Naive thymus-derived CD8-positive, alpha-beta T cell (primary cell): ENCODE measurements at regions not wholly inside any gene's neighbourhood (a gene's known extent, or its start where the extent isn't known, plus 50 kb on each side); places are given as distances from the start of the nearest gene placed in this dataset.
"Not testable (repeated sequence)": the region's sequence is repeated elsewhere in the genome, so short reads cannot be mapped to it uniquely, and the experiment has no call there.

ENCODE experiments used
- ATAC-seq, 2 donors: fragments of 150-1000 bp; cut with Tn5 transposase in 1 of 2; sonication (Bioruptor Pico), chemical (Tn5 transposase) in 1 of 2; 1 replicate in 1 of 2; 2 replicates in 1 of 2; pipeline ENCODE4 v1.10.0; 2021; ENCODE audit warnings: mild to moderate bottlenecking in 2 of 2, moderate library complexity in 2 of 2
- POLR2A ChIA-PET: fragments of 350-600 bp; sonication (Branson Sonifier 250); formaldehyde crosslinking; loops from one replicate; lab custom pipeline; 2021; ENCODE audit warnings: antibody characterized with exemption; lab: Charles Lee
- DNase-seq, 10 donors: peaks; one replicate each; pipeline versions ENCODE4 v3.0.0 to v3.0.0-alpha.2; 2020 to 2022
- H3K27ac Mint-ChIP-seq, 10 donors: one replicate each; pipeline ENCODE4 v1.8.0; 2020 to 2022; ENCODE audit warnings: mild to moderate bottlenecking in 10 of 10, mixed read lengths in 10 of 10, moderate library complexity in 4 of 10, inconsistent platforms in 1 of 10
- H3K27me3 Mint-ChIP-seq, 5 donors: one replicate each; pipeline ENCODE4 v1.8.0; 2021 to 2022; ENCODE audit warnings: mixed read lengths in 5 of 5
- H3K36me3 Mint-ChIP-seq, 3 donors: one replicate each; pipeline ENCODE4 v1.8.0; 2020 to 2022; ENCODE audit warnings: mixed read lengths in 3 of 3, mild to moderate bottlenecking in 2 of 3, inconsistent platforms in 1 of 3
- H3K4me1 Mint-ChIP-seq, 4 donors: one replicate each; pipeline ENCODE4 v1.8.0; 2021 to 2022; ENCODE audit warnings: mixed read lengths in 4 of 4
- H3K4me3 Mint-ChIP-seq, 10 donors: one replicate each; pipeline ENCODE4 v1.8.0; 2020 to 2022; ENCODE audit warnings: mild to moderate bottlenecking in 10 of 10, mixed read lengths in 10 of 10, moderate library complexity in 6 of 10, inconsistent platforms in 1 of 10
- H3K9me3 Mint-ChIP-seq, 9 donors: one replicate each; pipeline ENCODE4 v1.8.0; 2020 to 2022; ENCODE audit warnings: mixed read lengths in 9 of 9, mild to moderate bottlenecking in 3 of 9, inconsistent platforms in 1 of 9, moderate library complexity in 1 of 9

- peaks cover 15 to 29% (median 25%) of the 10 kb centered on the region in 4 donors for H3K4me1 Mint-ChIP-seq
- peak in 6 of 10 donors; percentile 6 to 37 (median 28) for DNase-seq
- peak overlapping the region; percentile 39 to 85 (median 80) for H3K27ac Mint-ChIP-seq
- H3K9me3 Mint-ChIP-seq = peaks cover 0 to 2% (median 0%) of the 10 kb centered on the region in 9 donors
- POLR2A ChIA-PET = interaction anchor here (0.9 kb wide), 1 partner anchor 16 kb away, joined by 6 read pairs; no protein-coding TSS in a partner anchor
- peak; percentile 59 to 62 for ATAC-seq
- peak overlapping the region in 5 of 10 donors; percentile 1 to 43 (median 26) for H3K4me3 Mint-ChIP-seq
- H3K27me3 Mint-ChIP-seq = peaks cover 0 to 12% (median 0%) of the 10 kb centered on the region in 5 donors
- peaks cover 0 to 1% (median 0%) of the 10 kb centered on the region in 3 donors for H3K36me3 Mint-ChIP-seq
Measured at GRCh38 chr12:127162902-127163301, 1104.1 kb upstream of the TMEM132C start.

GRCh38 chr12:127165567-127166392 is 1101.2 kb upstream of the TMEM132C start:
- Mint-ChIP-seq H3K27me3 (peaks cover 10 to 27% (median 24%) of the 10 kb centered on the region in 5 donors), H3K27ac (peak overlapping the region in 9 of 10 donors; percentile 48 to 93 (median 87)), H3K4me1 (peaks cover 15 to 29% (median 25%) of the 10 kb centered on the region in 4 donors), H3K36me3 (peaks cover 0 to 1% (median 0%) of the 10 kb centered on the region in 3 donors), H3K4me3 (peak overlapping the region; percentile 72 to 89 (median 83)), H3K9me3 (peaks cover 0 to 2% (median 0%) of the 10 kb centered on the region in 9 donors)
- POLR2A ChIA-PET = interaction anchor here (0.7 to 1.7 kb wide), 3 partner anchors 18 to 97 kb away, joined by 3 to 5 read pairs (median 3); no protein-coding TSS in a partner anchor
- ATAC-seq (peak; percentile 91 to 92), DNase-seq (peak; percentile 34 to 89 (median 76))

DNA sequence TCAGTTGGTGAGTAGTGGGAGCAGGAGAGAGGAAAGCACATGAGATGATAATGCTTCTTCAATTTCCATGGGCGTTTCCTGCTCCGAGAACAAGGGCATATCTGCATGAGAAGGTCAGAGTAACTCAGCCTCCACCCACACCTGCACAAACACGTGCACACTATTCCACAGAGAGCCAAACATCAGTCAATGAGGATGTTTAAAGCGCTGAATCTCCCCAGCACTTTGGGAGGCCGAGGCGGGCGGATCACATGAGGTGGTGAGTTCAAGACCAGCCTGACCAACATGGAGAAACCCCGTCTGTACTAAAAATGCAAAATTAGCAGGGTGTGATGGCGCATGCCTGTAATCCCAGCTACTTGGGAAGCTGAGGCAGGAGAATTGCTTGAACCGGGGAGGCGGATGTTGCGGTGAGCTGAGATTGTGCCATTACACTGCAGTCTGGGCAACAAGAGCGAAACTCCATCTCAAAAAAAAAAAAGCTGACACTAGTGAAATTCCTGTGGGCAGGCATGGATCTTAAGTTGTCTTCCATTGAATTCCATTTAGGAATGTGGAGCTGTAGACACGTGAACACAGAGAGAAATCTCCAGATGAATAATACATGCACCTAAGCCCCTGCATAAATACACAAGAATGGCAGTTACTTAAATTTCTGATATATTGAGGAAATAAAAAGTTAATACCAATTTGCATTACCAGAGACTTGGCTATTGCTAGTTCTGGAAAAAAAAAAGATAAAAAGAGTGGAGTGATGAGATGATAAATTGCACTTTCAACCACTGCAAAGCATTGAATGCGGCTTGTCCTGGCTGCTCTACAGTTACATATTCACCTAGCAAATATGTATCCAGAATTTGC is 1097.4 kb upstream of the TMEM132C start:
- Mint-ChIP-seq H3K4me3 (no peak overlapping the region), H3K27ac (no peak overlapping the region), H3K9me3 (peaks cover 0 to 12% (median 2%) of the 10 kb centered on the region in 9 donors), H3K27me3 (peaks cover 12 to 47% (median 27%) of the 10 kb centered on the region in 5 donors), H3K36me3 (peaks cover 0 to 5% (median 0%) of the 10 kb centered on the region in 3 donors), H3K4me1 (peaks cover 4 to 8% (median 5%) of the 10 kb centered on the region in 4 donors)
- DNase-seq (no peak), ATAC-seq (no peak)
- POLR2A ChIA-PET = no interaction called here

DNA sequence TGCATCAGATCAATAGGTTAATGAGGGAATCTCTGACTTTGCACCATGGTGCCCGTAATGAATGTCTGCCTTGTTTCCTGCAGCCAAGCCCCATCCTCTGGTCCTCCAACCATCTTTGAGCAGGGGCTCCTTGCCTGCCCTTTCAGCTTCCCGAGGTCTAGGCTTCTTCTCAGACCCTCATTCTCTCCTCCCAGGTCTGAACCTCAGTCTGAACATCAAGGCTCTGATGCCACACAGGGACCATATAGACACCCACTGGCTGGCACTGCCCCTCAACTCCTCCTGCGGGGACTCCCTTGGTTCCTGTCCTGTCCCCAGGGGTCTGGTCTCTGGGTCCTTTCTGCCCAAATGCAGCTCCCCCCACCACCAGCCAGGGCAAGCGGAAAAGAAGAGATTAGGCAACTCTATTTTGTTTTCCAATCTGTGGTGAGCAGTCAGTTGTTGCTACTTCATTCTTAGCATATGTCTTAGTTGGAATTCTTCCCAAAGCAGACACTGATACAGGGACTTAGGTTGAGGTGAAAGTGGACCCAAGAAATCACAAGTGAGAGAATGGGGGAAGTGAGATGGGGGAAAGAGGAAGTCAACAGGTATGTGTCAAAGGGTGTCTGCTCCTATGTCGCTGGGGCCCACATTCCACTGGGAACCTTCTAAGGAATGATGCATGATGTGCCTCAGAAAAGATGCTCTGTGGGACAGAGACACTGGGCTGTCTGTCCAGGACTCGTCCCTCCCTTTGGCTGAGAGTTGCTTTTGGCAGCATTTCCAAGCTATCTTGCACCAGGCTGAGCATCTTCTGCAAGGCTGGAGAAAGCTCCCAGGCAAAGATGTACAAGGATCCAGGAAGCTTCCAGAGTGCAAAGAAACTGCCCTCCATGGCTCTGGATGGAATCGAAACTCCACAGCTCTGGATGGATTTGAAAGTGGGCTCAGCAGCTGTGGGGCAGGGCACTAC is 1096.5 kb upstream of the TMEM132C start:
- H3K36me3 Mint-ChIP-seq = peaks cover 0 to 5% (median 0%) of the 10 kb centered on the region in 3 donors
- H3K27me3 Mint-ChIP-seq = peaks cover 12 to 47% (median 26%) of the 10 kb centered on the region in 5 donors
- DNase-seq (no peak), ATAC-seq (no peak)
- H3K27ac Mint-ChIP-seq = peak overlapping the region in 1 of 10 donors; percentile 68
- no peak overlapping the region for H3K4me3 Mint-ChIP-seq
- H3K9me3 Mint-ChIP-seq = peaks cover 0 to 16% (median 4%) of the 10 kb centered on the region in 9 donors
- peaks cover 2 to 4% (median 3%) of the 10 kb centered on the region in 4 donors for H3K4me1 Mint-ChIP-seq
- POLR2A ChIA-PET = no interaction called here

DNA sequence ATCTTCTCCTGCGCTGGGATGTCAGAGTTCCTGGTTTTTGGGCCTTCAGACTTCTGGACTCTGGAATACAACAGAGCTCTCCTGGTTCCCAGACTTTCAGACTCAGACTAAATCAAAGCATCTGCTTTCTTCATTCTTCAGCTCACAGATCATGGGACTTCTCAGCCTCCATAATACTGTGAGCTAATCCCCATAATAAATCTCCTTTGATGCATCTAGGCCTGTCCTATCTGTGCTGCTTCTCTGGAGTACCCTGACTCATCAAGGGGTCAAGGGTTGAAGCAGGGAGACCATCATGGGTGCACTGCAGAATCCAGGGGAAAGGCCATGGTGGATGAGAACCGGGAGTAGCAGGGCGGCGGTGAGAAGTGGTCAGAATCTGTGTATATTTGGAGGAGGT is 1094.1 kb upstream of the TMEM132C start:
- no peak for DNase-seq
- no peak for ATAC-seq
- POLR2A ChIA-PET = interaction anchor here (0.7 kb wide), 1 partner anchor 15 kb away, joined by 3 read pairs; no protein-coding TSS in a partner anchor
- H3K4me3 Mint-ChIP-seq = no peak overlapping the region
- H3K4me1 Mint-ChIP-seq = no peaks in the 10 kb centered on the region
- peaks cover 0 to 31% (median 13%) of the 10 kb centered on the region in 9 donors for H3K9me3 Mint-ChIP-seq
- H3K27me3 Mint-ChIP-seq = peaks cover 12 to 47% (median 22%) of the 10 kb centered on the region in 5 donors
- H3K27ac Mint-ChIP-seq = no peak overlapping the region
- H3K36me3 Mint-ChIP-seq = peaks cover 0 to 10% (median 0%) of the 10 kb centered on the region in 3 donors

GRCh38 chr12:127173971-127174370 is 1093.0 kb upstream of the TMEM132C start:
- DNase-seq, H3K36me3 Mint-ChIP-seq, H3K4me1 Mint-ChIP-seq, H3K27ac Mint-ChIP-seq, POLR2A ChIA-PET, H3K4me3 Mint-ChIP-seq, ATAC-seq: not testable (repeated sequence)
- H3K9me3 Mint-ChIP-seq = peaks cover 0 to 34% (median 18%) of the 10 kb centered on the region in 9 donors
- H3K27me3 Mint-ChIP-seq = peaks cover 8 to 39% (median 21%) of the 10 kb centered on the region in 5 donors

- DNase-seq (no peak), ATAC-seq (no peak)
- peaks cover 5 to 30% (median 12%) of the 10 kb centered on the region in 5 donors for H3K27me3 Mint-ChIP-seq
- H3K4me1 Mint-ChIP-seq = no peaks in the 10 kb centered on the region
- H3K9me3 Mint-ChIP-seq = peaks cover 0 to 34% (median 18%) of the 10 kb centered on the region in 9 donors
- POLR2A ChIA-PET = no interaction called here
- no peak overlapping the region for H3K4me3 Mint-ChIP-seq
- peak overlapping the region in 1 of 10 donors; percentile 76 for H3K27ac Mint-ChIP-seq
- peaks cover 0 to 10% (median 0%) of the 10 kb centered on the region in 3 donors for H3K36me3 Mint-ChIP-seq
Measured at GRCh38 chr12:127174881-127175280, 1092.1 kb upstream of the TMEM132C start.

DNA sequence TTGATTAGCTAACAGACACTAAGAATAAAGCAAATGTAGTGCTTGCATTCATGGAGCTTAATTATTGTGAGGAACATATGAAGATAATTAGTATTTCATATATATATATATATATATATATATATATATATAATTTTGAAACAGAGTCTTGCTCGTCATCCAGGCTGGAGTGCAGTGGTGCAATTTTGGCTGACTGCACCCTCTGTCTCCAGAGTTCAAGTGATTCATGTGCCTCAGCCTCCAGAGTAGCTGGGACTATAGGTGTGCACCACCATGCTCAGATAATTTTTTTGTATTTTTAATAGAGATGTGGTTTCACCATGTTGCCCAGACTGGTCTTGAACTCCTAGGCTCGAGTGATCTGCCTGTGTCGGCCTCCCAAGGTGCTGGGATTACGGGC is 1091.6 kb upstream of the TMEM132C start:
- H3K9me3 Mint-ChIP-seq = peaks cover 0 to 36% (median 18%) of the 10 kb centered on the region in 9 donors
- H3K27me3 Mint-ChIP-seq = peaks cover 4 to 29% (median 9%) of the 10 kb centered on the region in 5 donors
- H3K27ac Mint-ChIP-seq = no peak overlapping the region
- POLR2A ChIA-PET = no interaction called here
- no peak overlapping the region for H3K4me3 Mint-ChIP-seq
- ATAC-seq (no peak), DNase-seq (no peak)
- H3K4me1 Mint-ChIP-seq = no peaks in the 10 kb centered on the region
- H3K36me3 Mint-ChIP-seq = peaks cover 0 to 10% (median 0%) of the 10 kb centered on the region in 3 donors

- Mint-ChIP-seq H3K27ac (peak overlapping the region in 1 of 10 donors; percentile 5), H3K4me1 (no peaks in the 10 kb centered on the region), H3K9me3 (peaks cover 0 to 35% (median 15%) of the 10 kb centered on the region in 9 donors), H3K27me3 (peaks cover 1 to 24% (median 5%) of the 10 kb centered on the region in 5 donors), H3K36me3 (peaks cover 0 to 5% (median 0%) of the 10 kb centered on the region in 3 donors), H3K4me3 (no peak overlapping the region)
- no peak for DNase-seq
- POLR2A ChIA-PET = no interaction called here
- ATAC-seq = no peak
Measured at GRCh38 chr12:127176804-127177203, 1090.2 kb upstream of the TMEM132C start.

DNA sequence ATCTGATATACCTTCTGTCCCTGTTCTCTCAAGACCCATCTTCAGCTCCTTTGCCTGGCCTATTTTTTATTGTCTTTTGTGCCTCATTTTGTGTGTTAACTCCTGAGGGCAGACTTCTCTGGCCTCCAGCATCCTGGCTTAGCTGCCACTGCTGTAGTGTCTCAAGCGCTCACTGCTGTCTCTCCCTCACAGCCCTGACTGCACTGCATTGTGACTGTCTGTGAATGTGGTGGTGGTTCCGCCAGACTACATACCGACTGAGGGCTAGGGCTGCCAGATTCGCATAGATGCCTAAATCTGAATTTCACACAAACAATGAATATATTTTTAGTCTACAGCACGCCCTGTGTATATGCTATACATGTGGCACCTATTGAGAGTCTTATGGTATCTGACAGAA is 1088.9 kb upstream of the TMEM132C start:
- no peak overlapping the region for H3K27ac Mint-ChIP-seq
- no peak overlapping the region for H3K4me3 Mint-ChIP-seq
- DNase-seq (no peak), ATAC-seq (no peak)
- H3K4me1 Mint-ChIP-seq = no peaks in the 10 kb centered on the region
- POLR2A ChIA-PET = no interaction called here
- peaks cover 0 to 5% (median 0%) of the 10 kb centered on the region in 3 donors for H3K36me3 Mint-ChIP-seq
- H3K9me3 Mint-ChIP-seq = peaks cover 0 to 30% (median 13%) of the 10 kb centered on the region in 9 donors
- H3K27me3 Mint-ChIP-seq = peaks cover 0 to 26% (median 5%) of the 10 kb centered on the region in 5 donors

- peaks cover 0 to 28% (median 5%) of the 10 kb centered on the region in 5 donors for H3K27me3 Mint-ChIP-seq
- no peaks in the 10 kb centered on the region for H3K4me1 Mint-ChIP-seq
- POLR2A ChIA-PET = no interaction called here
- no peak overlapping the region for H3K27ac Mint-ChIP-seq
- H3K9me3 Mint-ChIP-seq = peaks cover 0 to 30% (median 15%) of the 10 kb centered on the region in 9 donors
- DNase-seq (no peak), ATAC-seq (no peak)
- H3K36me3 Mint-ChIP-seq = peaks cover 0 to 5% (median 0%) of the 10 kb centered on the region in 3 donors
- no peak overlapping the region for H3K4me3 Mint-ChIP-seq
Measured at GRCh38 chr12:127178463-127178862, 1088.5 kb upstream of the TMEM132C start.
